Inflammatory macrophage treated with lipopolysaccharide for 4 hours (primary cell): ENCODE measurements at regions not wholly inside any gene's neighbourhood (a gene's known extent, or its start where the extent isn't known, plus 50 kb on each side); places are given as distances from the start of the nearest gene placed in this dataset.

ENCODE experiments used
- DNase-seq: peaks from one replicate; pipeline ENCODE4 v3.0.0-alpha.2; 2020

- DNase-seq, result no peak
Observed at GRCh38 chr9:75692309-75692708, 198.2 kb upstream of the PCSK5 start.

- no peak for DNase-seq
Observed at GRCh38 chr9:75695921-75696320, 194.6 kb upstream of the PCSK5 start.

GRCh38 chr9:75699017-75699416 lies 191.5 kb upstream of the PCSK5 start:
- DNase-seq, result no peak

GRCh38 chr9:75699625-75700251 lies 190.7 kb upstream of the PCSK5 start:
- DNase-seq, result no peak

- DNase-seq, result no peak
Observed at GRCh38 chr9:75700252-75700640, 190.2 kb upstream of the PCSK5 start.

- no peak for DNase-seq
Observed at GRCh38 chr9:75707191-75707590, 183.3 kb upstream of the PCSK5 start.

GRCh38 chr9:75709698-75710097 lies 180.8 kb upstream of the PCSK5 start:
- no peak for DNase-seq

GRCh38 chr9:75712700-75713099 lies 177.8 kb upstream of the PCSK5 start:
- DNase-seq, result no peak

- DNase-seq, result no peak
Observed at GRCh38 chr9:75713335-75713734, 177.1 kb upstream of the PCSK5 start.

GRCh38 chr9:75715360-75715759 lies 175.1 kb upstream of the PCSK5 start:
- no peak for DNase-seq

GRCh38 chr9:75718677-75719076 lies 171.8 kb upstream of the PCSK5 start:
- DNase-seq, result no peak

GRCh38 chr9:75728391-75728790 lies 162.1 kb upstream of the PCSK5 start:
- DNase-seq, result no peak

- DNase-seq, result no peak
Observed at GRCh38 chr9:75734802-75735201, 155.7 kb upstream of the PCSK5 start.

- no peak for DNase-seq
Observed at GRCh38 chr9:75739884-75740611, 150.4 kb upstream of the PCSK5 start.

GRCh38 chr9:75743855-75744254 lies 146.6 kb upstream of the PCSK5 start:
- no peak for DNase-seq

- DNase-seq, result no peak
Observed at GRCh38 chr9:75754080-75754479, 136.4 kb upstream of the PCSK5 start.

- DNase-seq, result no peak
Observed at GRCh38 chr9:75775166-75775565, 115.3 kb upstream of the PCSK5 start.

GRCh38 chr9:75775966-75776691 lies 114.3 kb upstream of the PCSK5 start:
- no peak for DNase-seq

- DNase-seq, result no peak
Observed at GRCh38 chr9:75780185-75780584, 110.3 kb upstream of the PCSK5 start.

GRCh38 chr9:75788006-75788634 lies 102.4 kb upstream of the PCSK5 start:
- DNase-seq, result no peak

- no peak for DNase-seq
Observed at GRCh38 chr9:75797085-75797580, 93.3 kb upstream of the PCSK5 start.

GRCh38 chr9:75798505-75798904 lies 92.0 kb upstream of the PCSK5 start:
- no peak for DNase-seq

- DNase-seq, result no peak
Observed at GRCh38 chr9:75803130-75803529, 87.3 kb upstream of the PCSK5 start.

GRCh38 chr9:75810063-75810462 lies 80.4 kb upstream of the PCSK5 start:
- DNase-seq, result no peak
